ENCODE measurements at regions not wholly inside any gene's neighbourhood (a gene's known extent, or its start where the extent isn't known, plus 50 kb on each side); places are given as distances from the start of the nearest gene placed in this dataset.
"Not testable (repeated sequence)": the region's sequence is repeated elsewhere in the genome, so short reads cannot be mapped to it uniquely, and the experiment has no call there.

GRCh38 chrX:34238896-34239295 is 106.8 kb upstream of the FAM47A start:
- DNase-seq = no peak

GRCh38 chrX:34230156-34230555 is 98.0 kb upstream of the FAM47A start:
- DNase-seq = not testable (repeated sequence)

GRCh38 chrX:34227804-34228203 is 95.7 kb upstream of the FAM47A start:
- DNase-seq = no peak

- no peak for DNase-seq
Measured at GRCh38 chrX:34223574-34223973, 91.5 kb upstream of the FAM47A start.

- no peak for DNase-seq
Measured at GRCh38 chrX:34218063-34218462, 85.9 kb upstream of the FAM47A start.

- no peak for DNase-seq
Measured at GRCh38 chrX:34197946-34198345, 65.8 kb upstream of the FAM47A start.

All from stimulated activated CD4-positive, alpha-beta T cell treated with anti-CD3 and anti-CD28 coated beads, Interleukin-1b, Interleukin-23, amount 100 ng/mL, for 48 hours (primary cell).